DOHH2 (cell line): ENCODE measurements at regions not wholly inside any gene's neighbourhood (a gene's known extent, or its start where the extent isn't known, plus 50 kb on each side); places are given as distances from the start of the nearest gene placed in this dataset.
A peak's percentile ranks its signal among the peaks of the same experiment; 100 is the strongest.

ENCODE experiments used
- H3F3A ChIP-seq: fragments of 200-600 bp; sonication (generic), shearing (Covaris generic); 2 replicates; pipeline ENCODE4 v1.6.0; 2016; ENCODE audit warnings: antibody characterized with exemption, mild to moderate bottlenecking; ENCODE audit not compliant: control insufficient read depth, insufficient read depth
- H3K27ac ChIP-seq: fragments of 200-600 bp; sonication (generic); 2 replicates; pipeline ENCODE4 v1.5.1; 2014; ENCODE audit warnings: low read depth, mild to moderate bottlenecking, low read length, moderate library complexity
- H3K27me3 ChIP-seq: fragments of 200-600 bp; sonication (generic); 2 replicates; pipeline ENCODE4 v1.6.1; 2014; ENCODE audit warnings: mild to moderate bottlenecking, low read length, mixed read lengths; ENCODE audit not compliant: control insufficient read depth
- H3K36me3 ChIP-seq: fragments of 200-600 bp; sonication (generic); 2 replicates; pipeline ENCODE4 v1.6.1; 2014; ENCODE audit warnings: mild to moderate bottlenecking, low read length, moderate library complexity, mixed read lengths; ENCODE audit not compliant: control insufficient read depth
- H3K4me1 ChIP-seq: fragments of 200-600 bp; sonication (generic); 2 replicates; pipeline ENCODE4 v1.6.1; 2014; ENCODE audit warnings: mild to moderate bottlenecking, low read length, mixed read lengths; ENCODE audit not compliant: control insufficient read depth
- H3K4me2 ChIP-seq: fragments of 200-600 bp; sonication (generic); 2 replicates; pipeline ENCODE4 v1.6.0; 2014; ENCODE audit warnings: mild to moderate bottlenecking, low read length, moderate library complexity
- H3K4me3 ChIP-seq: fragments of 200-600 bp; sonication (generic); 2 replicates; pipeline ENCODE4 v1.5.1; 2014; ENCODE audit warnings: mild to moderate bottlenecking, low read length, mixed read lengths
- H3K79me2 ChIP-seq: fragments of 200-600 bp; sonication (generic); 2 replicates; pipeline ENCODE4 v1.6.1; 2014; ENCODE audit warnings: mild to moderate bottlenecking, low read length, mixed read lengths; ENCODE audit not compliant: control insufficient read depth
- H3K9me2 ChIP-seq: fragments of 200-600 bp; sonication (generic); replicated peaks from 2 replicates; pipeline ENCODE4 v1.6.1; 2014; ENCODE audit warnings: mild to moderate bottlenecking, low read length, mixed read lengths; ENCODE audit not compliant: control insufficient read depth
- H3K9me3 ChIP-seq: fragments of 200-600 bp; sonication (generic); 2 replicates; pipeline ENCODE4 v1.6.1; 2014; ENCODE audit warnings: antibody characterized with exemption, low read length, mixed read lengths; ENCODE audit not compliant: control insufficient read depth, insufficient read depth
- H4K20me1 ChIP-seq: fragments of 200-600 bp; sonication (generic); 2 replicates; pipeline ENCODE4 v1.6.0; 2014; ENCODE audit warnings: low read depth, mild to moderate bottlenecking, antibody characterized with exemption, low read length, moderate library complexity; ENCODE audit not compliant: control insufficient read depth, insufficient read depth
- CTCF ChIP-seq: fragments of 200-600 bp; sonication (generic); IDR thresholded peaks from one replicate; pipeline ENCODE4 v1.5.1; 2014; ENCODE audit warnings: antibody characterized with exemption, mild to moderate bottlenecking, low read depth, low read length; ENCODE audit not compliant: poor library complexity, severe bottlenecking
- EZH2phosphoT487 ChIP-seq: fragments of 200-600 bp; sonication (generic); IDR thresholded peaks from 2 replicates; pipeline ENCODE4 v1.6.1; 2017; ENCODE audit warnings: borderline replicate concordance, mild to moderate bottlenecking, antibody characterized with exemption, low read length, moderate library complexity, mixed read lengths

GRCh38 chr12:70077441-70077840, 165.8 kb upstream of the CNOT2 start:
- TF ChIP-seq CTCF (no peak), EZH2phosphoT487 (no peak)

GRCh38 chr12:70078161-70078560, 165.1 kb upstream of the CNOT2 start:
- TF ChIP-seq CTCF = no peak
- no peak for TF ChIP-seq EZH2phosphoT487
- H3K4me2 ChIP-seq = no peak overlapping the region
- H3K27ac ChIP-seq = no peak overlapping the region

More at GRCh38 chr12:70077441-70077840, 165.8 kb upstream of the CNOT2 start:
- Histone ChIP-seq H3K27me3 (no peaks in the 10 kb centered on the region), H3K9me3 (no peaks in the 10 kb centered on the region), H4K20me1 (no peaks in the 10 kb centered on the region), H3K4me1 (peaks cover 25% of the 10 kb centered on the region), H3F3A (no peaks in the 10 kb centered on the region), H3K27ac (no peak overlapping the region), H3K4me3 (no peak overlapping the region), H3K9me2 (no peaks in the 10 kb centered on the region), H3K4me2 (no peak overlapping the region), H3K36me3 (no peaks in the 10 kb centered on the region), H3K79me2 (no peaks in the 10 kb centered on the region)

GRCh38 chr12:70080566-70080965, 162.7 kb upstream of the CNOT2 start:
- no peaks in the 10 kb centered on the region for H3K36me3 ChIP-seq
- H4K20me1 ChIP-seq = no peaks in the 10 kb centered on the region
- no peaks in the 10 kb centered on the region for H3K79me2 ChIP-seq
- TF ChIP-seq CTCF = no peak
- no peaks in the 10 kb centered on the region for H3F3A ChIP-seq
- H3K4me2 ChIP-seq = peak overlapping the region; percentile 48
- no peaks in the 10 kb centered on the region for H3K9me3 ChIP-seq
- no peaks in the 10 kb centered on the region for H3K27me3 ChIP-seq
- peaks cover 14% of the 10 kb centered on the region for H3K4me1 ChIP-seq
- no peak overlapping the region for H3K27ac ChIP-seq
- H3K4me3 ChIP-seq = peak overlapping the region; percentile 6; the same call in 1 of the 2 replicates
- H3K9me2 ChIP-seq = no peaks in the 10 kb centered on the region

More at GRCh38 chr12:70078161-70078560, 165.1 kb upstream of the CNOT2 start:
- Histone ChIP-seq H3F3A (no peaks in the 10 kb centered on the region), H3K9me3 (no peaks in the 10 kb centered on the region), H3K79me2 (no peaks in the 10 kb centered on the region), H3K27me3 (no peaks in the 10 kb centered on the region), H3K9me2 (no peaks in the 10 kb centered on the region), H3K4me3 (no peak overlapping the region), H3K36me3 (no peaks in the 10 kb centered on the region), H4K20me1 (no peaks in the 10 kb centered on the region), H3K4me1 (peaks cover 19% of the 10 kb centered on the region)
